H1 (cell line): ENCODE measurements at regions not wholly inside any gene's neighbourhood (a gene's known extent, or its start where the extent isn't known, plus 50 kb on each side); places are given as distances from the start of the nearest gene placed in this dataset.

Source experiments
- CTCF ChIA-PET: fragments of 300-600 bp; sonication (Branson Sonifier 250); formaldehyde crosslinking; loops from one replicate; lab custom pipeline; 2021; ENCODE audit not compliant: partially characterized antibody; lab: Charles Lee
- POLR2A ChIA-PET: fragments of 300-600 bp; sonication (Branson Sonifier 250); formaldehyde crosslinking; loops from one replicate; lab custom pipeline; 2021; ENCODE audit warnings: inconsistent platforms; ENCODE audit not compliant: partially characterized antibody; lab: Charles Lee
- DNase-seq, 2 experiments: peaks; one replicate each; pipeline versions ENCODE4 v3.0.0 to v3.0.0-alpha.2; 2010 to 2022; ENCODE audit warnings: low spot score in 2 of 2, low read depth in 1 of 2, mixed read lengths in 1 of 2
- FAIRE-seq: peaks from 2 replicates; lab custom pipeline; 2011; peaks lifted over from hg19 to GRCh38; lab: Jason Lieb, UNC
- H2AFZ ChIP-seq: 2 replicates; pipeline ENCODE4 v1.8.1; 2012; ENCODE audit warnings: low read length, inconsistent platforms
- H2AK5ac ChIP-seq: 2 replicates; pipeline ENCODE4 v1.6.1; 2013; ENCODE audit warnings: low read depth, low read length
- H2BK120ac ChIP-seq: replicated peaks from 2 replicates; pipeline ENCODE3; 2013; ENCODE audit warnings: low read depth, low read length, inconsistent platforms
- H2BK12ac ChIP-seq: 2 replicates; pipeline ENCODE4 v1.6.1; 2013; ENCODE audit warnings: low read depth, low read length
- H2BK15ac ChIP-seq: 2 replicates; pipeline ENCODE4 v1.6.1; 2013; ENCODE audit warnings: low read length
- H2BK20ac ChIP-seq: 2 replicates; pipeline ENCODE4 v1.6.1; 2013; ENCODE audit warnings: low read length
- H2BK5ac ChIP-seq: 2 replicates; pipeline ENCODE4 v1.6.1; 2013; ENCODE audit warnings: low read depth, low read length
- H3K14ac ChIP-seq: 2 replicates; pipeline ENCODE4 v1.6.1; 2013; ENCODE audit warnings: inconsistent platforms; ENCODE audit not compliant: insufficient read length
- H3K18ac ChIP-seq: 2 replicates; pipeline ENCODE4 v1.6.1; 2013; ENCODE audit warnings: low read length; ENCODE audit errors: extremely low read depth
- H3K23ac ChIP-seq: 2 replicates; pipeline ENCODE4 v1.6.1; 2013; ENCODE audit warnings: inconsistent platforms; ENCODE audit not compliant: insufficient read length
- H3K23me2 ChIP-seq: 2 replicates; pipeline ENCODE4 v1.6.1; 2013; ENCODE audit warnings: low read depth, low read length
- H3K27ac ChIP-seq: 2 replicates; pipeline ENCODE4 v1.6.1; 2011; ENCODE audit warnings: low read depth, low read length, inconsistent platforms
- H3K27me3 ChIP-seq, 4 experiments: replicated peaks in 1 of 4; 1 replicate in 1 of 4; 2 replicates in 3 of 4; pipeline versions ENCODE4 v1.6.1 to v1.8.1; 2011 to 2013; ENCODE audit warnings: low read length in 3 of 4, mild to moderate bottlenecking in 3 of 4, inconsistent platforms in 2 of 4, mixed read lengths in 2 of 4, moderate library complexity in 1 of 4; ENCODE audit not compliant: control insufficient read depth in 3 of 4, insufficient read depth in 3 of 4; ENCODE audit errors: extremely low read depth in 1 of 4
- H3K36me3 ChIP-seq, 4 experiments: 2 replicates each; pipeline versions ENCODE4 v1.6.1 to v1.8.1; 2011 to 2013; ENCODE audit warnings: mild to moderate bottlenecking in 4 of 4, low read length in 3 of 4, moderate library complexity in 2 of 4, control low read depth in 1 of 4, inconsistent platforms in 1 of 4; ENCODE audit not compliant: insufficient read depth in 4 of 4, control insufficient read depth in 2 of 4
- H3K4ac ChIP-seq: replicated peaks from 2 replicates; pipeline ENCODE3; 2013; ENCODE audit warnings: low read length, low read depth, mixed read lengths, inconsistent platforms; ENCODE audit not compliant: insufficient read length
- H3K4me1 ChIP-seq, 4 experiments: replicated peaks in 1 of 4; 1 replicate in 1 of 4; 2 replicates in 3 of 4; pipeline versions ENCODE4 v1.6.1 to v1.8.1; 2011 to 2013; ENCODE audit warnings: low read length in 3 of 4, inconsistent platforms in 2 of 4, mixed read lengths in 1 of 4; ENCODE audit not compliant: insufficient read depth in 4 of 4, control insufficient read depth in 3 of 4
- H3K4me2 ChIP-seq, 2 experiments: 2 replicates each; pipeline versions ENCODE4 v1.6.1 to v1.8.1; 2011 to 2013; ENCODE audit warnings: low read depth in 2 of 2, low read length in 2 of 2, control low read depth in 1 of 2, inconsistent platforms in 1 of 2, mild to moderate bottlenecking in 1 of 2; ENCODE audit not compliant: insufficient read depth in 1 of 2
- H3K4me3 ChIP-seq, 4 experiments: fragments of 200-600, 300-600 bp in 1 of 4; sonication (generic), shearing (Covaris generic), sonication (Bioruptor Twin) in 1 of 4; 2 replicates each; pipeline versions ENCODE4 v1.5.1 to v1.8.1; 2011 to 2016; ENCODE audit warnings: low read length in 4 of 4, low read depth in 3 of 4, control low read depth in 2 of 4, inconsistent platforms in 2 of 4, mild to moderate bottlenecking in 2 of 4, mixed read lengths in 1 of 4, moderate library complexity in 1 of 4; ENCODE audit not compliant: insufficient read depth in 2 of 4; ENCODE audit errors: extremely low read depth in 1 of 4
- H3K56ac ChIP-seq: replicated peaks from 2 replicates; pipeline ENCODE3; 2013; ENCODE audit warnings: low read depth, mild to moderate bottlenecking, mixed read lengths, low read length, inconsistent platforms; ENCODE audit not compliant: insufficient read length
- H3K79me1 ChIP-seq: 2 replicates; pipeline ENCODE4 v1.6.1; 2013; ENCODE audit warnings: low read depth, low read length, control low read depth
- H3K79me2 ChIP-seq, 2 experiments: 2 replicates each; pipeline versions ENCODE4 v1.6.1 to v1.8.1; 2012 to 2013; ENCODE audit warnings: low read length in 2 of 2, mild to moderate bottlenecking in 2 of 2, inconsistent platforms in 1 of 2; ENCODE audit not compliant: insufficient read depth in 2 of 2, control insufficient read depth in 1 of 2
- H3K9ac ChIP-seq, 4 experiments: replicated peaks in 1 of 4; 1 replicate in 1 of 4; 2 replicates in 3 of 4; pipeline versions ENCODE4 v1.6.1 to v1.8.1; 2011 to 2013; ENCODE audit warnings: low read depth in 3 of 4, low read length in 3 of 4, control low read depth in 2 of 4, mild to moderate bottlenecking in 2 of 4, moderate library complexity in 2 of 4, inconsistent platforms in 1 of 4; ENCODE audit errors: extremely low read depth in 1 of 4
- H3K9me3 ChIP-seq, 2 experiments: 2 replicates each; pipeline versions ENCODE4 v1.6.1 to v1.8.1; 2012 to 2013; ENCODE audit warnings: mild to moderate bottlenecking in 2 of 2, moderate library complexity in 2 of 2, control low read depth in 1 of 2, inconsistent platforms in 1 of 2, low read depth in 1 of 2, low read length in 1 of 2, mixed read lengths in 1 of 2; ENCODE audit not compliant: insufficient read depth in 2 of 2
- H4K20me1 ChIP-seq, 2 experiments: replicated peaks in 1 of 2; 2 replicates each; pipeline versions ENCODE3 to v1.8.1; 2011 to 2013; ENCODE audit warnings: inconsistent platforms in 2 of 2, low read length in 2 of 2, mild to moderate bottlenecking in 1 of 2; ENCODE audit not compliant: insufficient read depth in 2 of 2, control insufficient read depth in 1 of 2
- H4K5ac ChIP-seq: 2 replicates; pipeline ENCODE4 v1.6.1; 2013; ENCODE audit warnings: low read length, low read depth, mixed read lengths, inconsistent platforms; ENCODE audit not compliant: insufficient read length
- H4K8ac ChIP-seq: 2 replicates; pipeline ENCODE4 v1.8.0; 2013; ENCODE audit warnings: mild to moderate bottlenecking, moderate library complexity, low read length, inconsistent platforms; ENCODE audit not compliant: insufficient read depth; ENCODE audit errors: extremely low read depth
- H4K91ac ChIP-seq: replicated peaks from 2 replicates; pipeline ENCODE3; 2013; ENCODE audit warnings: low read length, mixed read lengths, inconsistent platforms; ENCODE audit not compliant: insufficient read length
- CHD2 ChIP-seq: IDR thresholded peaks from 2 replicates; pipeline ENCODE4 v1.6.1; 2012; ENCODE audit warnings: low read length, improper control_type of control experiment
- CTCF ChIP-seq, 3 experiments: IDR thresholded peaks; 1 replicate in 2 of 3; 2 replicates in 1 of 3; pipeline versions ENCODE4 v1.5.1 to v1.6.1; 2011; ENCODE audit warnings: low read length in 3 of 3, mild to moderate bottlenecking in 3 of 3, inconsistent platforms in 2 of 3, low read depth in 1 of 3, moderate library complexity in 1 of 3; ENCODE audit not compliant: insufficient read depth in 1 of 3; ENCODE audit errors: control extremely low read depth in 1 of 3
- EGR1 ChIP-seq: IDR thresholded peaks from 2 replicates; pipeline ENCODE4 v1.6.1; 2011; ENCODE audit warnings: low read depth, low read length, borderline replicate concordance
- WGBS, 2 experiments: shearing (Covaris generic) in 1 of 2; methylation state at CpG; one replicate each; pipeline versions ENCODE4 v1.1.6 to v1.1.7; 2013 to 2015; ENCODE audit warnings: low lambda C conversion rate in 2 of 2, mixed read lengths in 2 of 2, inconsistent platforms in 1 of 2, low coverage in 1 of 2, missing lambda C conversion rate in 1 of 2; ENCODE audit not compliant: insufficient replicate concordance in 2 of 2, insufficient coverage in 1 of 2, insufficient read length in 1 of 2; ENCODE audit errors: extremely low coverage in 1 of 2, missing lambda C conversion rate in 1 of 2; 5-methylcytosine and 5-hydroxymethylcytosine counted together

DNA sequence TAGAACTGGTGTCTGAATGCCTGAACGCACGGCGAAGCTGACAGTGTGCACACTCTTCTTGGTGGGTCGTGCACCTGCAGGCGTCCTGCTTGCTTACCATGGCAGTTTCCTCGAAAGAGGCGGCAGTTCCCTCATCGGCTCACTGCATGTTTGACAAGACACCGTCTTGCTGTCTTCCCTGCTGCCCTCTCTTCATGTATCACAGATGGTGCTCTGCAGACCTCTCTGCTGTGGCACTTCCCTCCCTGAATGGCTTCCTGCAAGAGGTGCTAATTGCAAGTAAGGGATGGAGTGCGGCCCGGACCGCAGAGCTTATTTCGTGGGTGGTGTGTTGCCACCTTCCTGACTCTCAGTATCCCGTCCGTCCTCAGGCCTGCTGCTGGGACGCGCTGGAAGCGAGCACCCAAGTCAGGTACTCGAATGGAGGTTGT, 156.7 kb upstream of the RTL1 start:
- no peak for TF ChIP-seq CHD2
- no peak for TF ChIP-seq CTCF (IDR thresholded peaks at IDR 0.05; ENCODE audit: control extremely low read depth in 1 of 3, insufficient read depth in 1 of 3, low read depth in 1 of 3, low read length in 3 of 3)
- no peak for TF ChIP-seq EGR1
- TF ChIP-seq, all 59 proteins: peak for 0
- ChIA-PET CTCF (no interaction called here), POLR2A (no interaction called here)
- Histone ChIP-seq H4K20me1 (no peaks in the 10 kb centered on the region), H4K8ac (no peak overlapping the region), H3K27me3 (peaks cover 0 to 2% (median 0%) of the 10 kb centered on the region in 4 experiments; a peak in 2 of 7 replicates), H3K27ac (no peak overlapping the region), H3K14ac (no peak overlapping the region), H3K9me3 (peaks cover 0 to 8% of the 10 kb centered on the region in 2 experiments; a peak in 1 of 4 replicates), H3K23me2 (no peaks in the 10 kb centered on the region), H2BK15ac (no peak overlapping the region), H4K91ac (no peak overlapping the region), H2BK120ac (no peak overlapping the region), H2AK5ac (no peak overlapping the region), H2BK12ac (no peak overlapping the region), H3K79me1 (no peaks in the 10 kb centered on the region), H3K23ac (no peak overlapping the region), H3K4ac (no peak overlapping the region), H4K5ac (no peak overlapping the region), H3K36me3 (no peaks in the 10 kb centered on the region), H3K9ac (no peak overlapping the region), H3K4me2 (no peak overlapping the region), H3K56ac (no peak overlapping the region), H2BK5ac (no peak overlapping the region), H3K79me2 (no peaks in the 10 kb centered on the region), H3K4me1 (no peaks in the 10 kb centered on the region), H3K18ac (no peak overlapping the region), H2AFZ (no peak overlapping the region), H2BK20ac (no peak overlapping the region), H3K4me3 (no peak overlapping the region)
- WGBS, 2 experiments, result 93% methylated on average over 19 of the region's 19 CpGs; no CpG with 5 or more reads in 1 of the 2 experiments
- no peak for FAIRE-seq
- no peak for DNase-seq
